Heart left ventricle (tissue), 13 donors: ENCODE measurements at regions not wholly inside any gene's neighbourhood (a gene's known extent, or its start where the extent isn't known, plus 50 kb on each side); places are given as distances from the start of the nearest gene placed in this dataset.

Experiments used
- POLR2A ChIP-seq, 2 donors: fragments of 450-650 bp; IDR thresholded peaks; one replicate each; pipeline ENCODE4 v1.6.1; 2017; ENCODE audit warnings: antibody characterized with exemption in 2 of 2, mild to moderate bottlenecking in 2 of 2, moderate library complexity in 2 of 2
- TF ChIP-seq, protein P1 (sequence below), 12 donors: fragments of 200-600 bp; sonication (generic) in 4 of 12; IDR thresholded peaks; one replicate each; pipeline versions ENCODE4 v1.5.0 to v1.8.0; 2018 to 2022; ENCODE audit warnings: antibody characterized with exemption in 12 of 12, mild to moderate bottlenecking in 5 of 12
- donor health status: ischemic (EF 13 %, LVEDD 7.1; RV severe dilation, severe dysfunction).
- donor health status: DM: no; HTN: yes; CAD: no.
- donor health status: DM: no; HTN: no; CAD: no.
- donor health status: ischemic (EF 25% LVEDD 6.9; RV normal size, moderate dysfunction).
- donor health status: ischemic (EF 25% LVEDD 5.7; RV mildly dilated, moderate dysfunction).
- donor health status: ischemic (EF 35%, LVEDD 5.7; RV mildly dilated, moderate dysfunction).
- donor health status: nonischemic (EF 11% LVEDD 7.7; RV severe dilation, severe dysfunction).
- donor health status: DM: yes; HTN: yes; CAD: no.
- donor health status: PGD.
- donor health status: ischemic (EF 29% LVEDD 5.4; RV normal size, mild dysfunction).
- donor health status: nonischemic (EF 23%, LVEDD 6.1; RV moderate dilation, normal function).

- TF ChIP-seq, protein P1, sequence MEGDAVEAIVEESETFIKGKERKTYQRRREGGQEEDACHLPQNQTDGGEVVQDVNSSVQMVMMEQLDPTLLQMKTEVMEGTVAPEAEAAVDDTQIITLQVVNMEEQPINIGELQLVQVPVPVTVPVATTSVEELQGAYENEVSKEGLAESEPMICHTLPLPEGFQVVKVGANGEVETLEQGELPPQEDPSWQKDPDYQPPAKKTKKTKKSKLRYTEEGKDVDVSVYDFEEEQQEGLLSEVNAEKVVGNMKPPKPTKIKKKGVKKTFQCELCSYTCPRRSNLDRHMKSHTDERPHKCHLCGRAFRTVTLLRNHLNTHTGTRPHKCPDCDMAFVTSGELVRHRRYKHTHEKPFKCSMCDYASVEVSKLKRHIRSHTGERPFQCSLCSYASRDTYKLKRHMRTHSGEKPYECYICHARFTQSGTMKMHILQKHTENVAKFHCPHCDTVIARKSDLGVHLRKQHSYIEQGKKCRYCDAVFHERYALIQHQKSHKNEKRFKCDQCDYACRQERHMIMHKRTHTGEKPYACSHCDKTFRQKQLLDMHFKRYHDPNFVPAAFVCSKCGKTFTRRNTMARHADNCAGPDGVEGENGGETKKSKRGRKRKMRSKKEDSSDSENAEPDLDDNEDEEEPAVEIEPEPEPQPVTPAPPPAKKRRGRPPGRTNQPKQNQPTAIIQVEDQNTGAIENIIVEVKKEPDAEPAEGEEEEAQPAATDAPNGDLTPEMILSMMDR (IDR thresholded peaks at IDR 0.05), result no peak
- no peak for TF ChIP-seq POLR2A (IDR thresholded peaks at IDR 0.05)
These were observed 266.8 kb downstream of the TTC6 start for GRCh38 chr14:37862263-37862662.
